Panc1 (cell line): ENCODE measurements at regions not wholly inside any gene's neighbourhood (a gene's known extent, or its start where the extent isn't known, plus 50 kb on each side); places are given as distances from the start of the nearest gene placed in this dataset.

ENCODE experiments used
- ATAC-seq: fragments of 200-7000 bp; cut with Tn5 transposase; 2 replicates; pipeline ENCODE4 v1.9.1; 2020; ENCODE audit warnings: mild to moderate bottlenecking, moderate library complexity
- BruUV-seq: library from RNA; stranded (reverse); fragments of 400-500 nt; replicated peaks from 2 replicates; lab custom pipeline; 2021; lab: Mats Ljungman, UMichigan
- CTCF ChIA-PET: fragments of 300-600 bp; sonication (Branson Sonifier 250); formaldehyde crosslinking; loops from one replicate; lab custom pipeline; 2022; ENCODE audit warnings: antibody characterized with exemption; lab: Charles Lee
- POLR2A ChIA-PET: fragments of 300-600 bp; sonication (Branson Sonifier 250); formaldehyde crosslinking; loops from one replicate; lab custom pipeline; 2022; ENCODE audit warnings: antibody characterized with exemption; lab: Charles Lee
- DNase-seq: peaks from one replicate; pipeline ENCODE4 v3.0.0-alpha.2; 2010; ENCODE audit warnings: low read depth, low spot score
- H3K27ac ChIP-seq: 2 replicates; pipeline ENCODE4 v1.5.1; 2011; ENCODE audit warnings: mild to moderate bottlenecking, low read length, inconsistent platforms
- H3K27me3 ChIP-seq: fragments of 200-500 bp; sonication (Bioruptor generic); 2 replicates; pipeline ENCODE4 v1.6.0; 2014; ENCODE audit warnings: low read length, inconsistent platforms; ENCODE audit not compliant: control insufficient read depth, insufficient read depth
- H3K36me3 ChIP-seq: fragments of 200-500 bp; sonication (Bioruptor generic); 2 replicates; pipeline ENCODE4 v1.5.1; 2014; ENCODE audit warnings: inconsistent platforms, mild to moderate bottlenecking, low read length, moderate library complexity; ENCODE audit not compliant: control insufficient read depth, insufficient read depth
- H3K4me1 ChIP-seq: 2 replicates; pipeline ENCODE4 v1.5.1; 2011; ENCODE audit warnings: inconsistent platforms, mild to moderate bottlenecking, low read length, moderate library complexity; ENCODE audit not compliant: control insufficient read depth, insufficient read depth
- H3K4me3 ChIP-seq, 2 experiments: 2 replicates each; pipeline ENCODE4 v1.5.1; 2011 to 2012; ENCODE audit warnings: low read depth in 2 of 2, low read length in 2 of 2, mild to moderate bottlenecking in 2 of 2, inconsistent platforms in 1 of 2, moderate library complexity in 1 of 2
- H3K9me3 ChIP-seq: fragments of 200-500 bp; sonication (Bioruptor generic); 2 replicates; pipeline ENCODE4 v1.5.1; 2014; ENCODE audit warnings: low read depth, mild to moderate bottlenecking, inconsistent platforms, low read length, moderate library complexity; ENCODE audit not compliant: control insufficient read depth, insufficient read depth
- CTCF ChIP-seq: fragments of 450-650 bp; IDR thresholded peaks from 2 replicates; pipeline ENCODE4 v1.5.1; 2017; ENCODE audit warnings: mild to moderate bottlenecking
- POLR2AphosphoS5 ChIP-seq: IDR thresholded peaks from 2 replicates; pipeline ENCODE4 v1.6.1; 2012; ENCODE audit warnings: mild to moderate bottlenecking, low read depth, low read length, moderate library complexity
- REST ChIP-seq, 2 experiments: IDR thresholded peaks; 2 replicates each; pipeline ENCODE4 v1.6.1; 2011 to 2012; ENCODE audit warnings: low read depth in 2 of 2, control low read depth in 1 of 2, low read length in 1 of 2, mild to moderate bottlenecking in 1 of 2, moderate library complexity in 1 of 2; ENCODE audit not compliant: insufficient read depth in 1 of 2
- SIN3A ChIP-seq: IDR thresholded peaks from 2 replicates; pipeline ENCODE4 v1.6.1; 2012; ENCODE audit warnings: low read depth, mild to moderate bottlenecking, low read length, moderate library complexity, borderline replicate concordance; ENCODE audit not compliant: insufficient read depth
- TCF7L2 ChIP-seq: IDR thresholded peaks from 2 replicates; pipeline ENCODE4 v1.6.1; 2011; ENCODE audit warnings: mild to moderate bottlenecking, low read depth, low read length, inconsistent platforms
- in situ Hi-C: cut with HindIII; loops from 2 replicates; pipeline ENCODE4 v1.10.0; 2016; ENCODE audit warnings: low sequenced_read_pairs, low pct_unique_long_range_greater_than_20kb
- intact Hi-C: fragments of 100-400 bp; cut with micrococcal nuclease; formaldehyde crosslinking; loops from one replicate; pipeline ENCODE4 v1.10.0; 2022; ENCODE audit not compliant: unreplicated experiment

GRCh38 chr14:104499784-104500760 is 79.5 kb upstream of the C14orf180 start:
- POLR2A ChIA-PET: no interaction called here
- H3K4me1 ChIP-seq: no peaks in the 10 kb centered on the region

GRCh38 chr14:104502060-104502459 is 77.5 kb upstream of the C14orf180 start:
- intact Hi-C loops: no loop called here
- H3K27me3 ChIP-seq: no peaks in the 10 kb centered on the region
- no peaks in the 10 kb centered on the region for H3K36me3 ChIP-seq
- ChIA-PET CTCF (no interaction called here), POLR2A (no interaction called here)
- no peaks in the 10 kb centered on the region for H3K9me3 ChIP-seq
- H3K4me3 ChIP-seq: no peak overlapping the region
- DNase-seq: no peak
- in situ Hi-C loops: no loop called here
- no peak for ATAC-seq
- no peaks in the 10 kb centered on the region for H3K4me1 ChIP-seq
- H3K27ac ChIP-seq: no peak overlapping the region
- BruUV-seq: no TSS peak
- TF ChIP-seq CTCF: no peak
- TF ChIP-seq TCF7L2: no peak
- TF ChIP-seq REST (IDR thresholded peaks at IDR 0.05; ENCODE audit: insufficient read depth in 1 of 2, low read depth in 2 of 2, low read length in 1 of 2): no peak
- TF ChIP-seq POLR2AphosphoS5: no peak

More at GRCh38 chr14:104499784-104500760, 79.5 kb upstream of the C14orf180 start:
- Histone ChIP-seq H3K4me3 (no peak overlapping the region), H3K36me3 (no peaks in the 10 kb centered on the region), H3K9me3 (no peaks in the 10 kb centered on the region), H3K27me3 (no peaks in the 10 kb centered on the region), H3K27ac (no peak overlapping the region)
- DNase-seq: no peak
- TF ChIP-seq POLR2AphosphoS5 (no peak), CTCF (no peak), TCF7L2 (no peak), SIN3A (no peak), REST (IDR thresholded peaks at IDR 0.05; ENCODE audit: insufficient read depth in 1 of 2, low read depth in 2 of 2, low read length in 1 of 2) (no peak)
- in situ Hi-C loops: no loop called here
- CTCF ChIA-PET: no interaction called here
- intact Hi-C loops: no loop called here
- no peak for ATAC-seq
- no TSS peak for BruUV-seq
